Colon (tissue), 2 donors: ENCODE measurements at regions not wholly inside any gene's neighbourhood (a gene's known extent, or its start where the extent isn't known, plus 50 kb on each side); places are given as distances from the start of the nearest gene placed in this dataset.
"Not testable (repeated sequence)": the region's sequence is repeated elsewhere in the genome, so short reads cannot be mapped to it uniquely, and the experiment has no call there.

Source experiments
- FAIRE-seq: peaks from 2 replicates; lab custom pipeline; 2012; peaks lifted over from hg19 to GRCh38; lab: Jason Lieb, UNC
- donor health status: control.
- donor health status: control.

GRCh38 chr5:124620743-124621142 lies 125.7 kb downstream of the ZNF608 start:
- no peak for FAIRE-seq

GRCh38 chr5:124619121-124619520 lies 127.3 kb downstream of the ZNF608 start:
- FAIRE-seq: no peak

- FAIRE-seq: no peak
Measured at GRCh38 chr5:124617787-124618186, 128.7 kb downstream of the ZNF608 start.

GRCh38 chr5:124614836-124615385 lies 131.5 kb downstream of the ZNF608 start:
- no peak for FAIRE-seq

GRCh38 chr5:124614105-124614504 lies 132.3 kb downstream of the ZNF608 start:
- no peak for FAIRE-seq

- no peak for FAIRE-seq
Measured at GRCh38 chr5:124613273-124613953, 133.0 kb downstream of the ZNF608 start.

GRCh38 chr5:124612023-124612422 lies 134.4 kb downstream of the ZNF608 start:
- no peak for FAIRE-seq

- not testable (repeated sequence) for FAIRE-seq
Measured at GRCh38 chr5:124611262-124611661, 135.2 kb downstream of the ZNF608 start.

GRCh38 chr5:124609685-124610084 lies 136.8 kb downstream of the ZNF608 start:
- not testable (repeated sequence) for FAIRE-seq

GRCh38 chr5:124606543-124606942 lies 139.9 kb downstream of the ZNF608 start:
- FAIRE-seq: no peak

GRCh38 chr5:124606093-124606492 lies 140.3 kb downstream of the ZNF608 start:
- FAIRE-seq: no peak

GRCh38 chr5:124605541-124605940 lies 140.9 kb downstream of the ZNF608 start:
- FAIRE-seq: no peak

GRCh38 chr5:124604419-124604818 lies 142.0 kb downstream of the ZNF608 start:
- no peak for FAIRE-seq

GRCh38 chr5:124602925-124603650 lies 143.4 kb downstream of the ZNF608 start:
- no peak for FAIRE-seq

- peak; percentile 55 for FAIRE-seq
Measured at GRCh38 chr5:124599028-124599973, 147.1 kb downstream of the ZNF608 start.

GRCh38 chr5:124596595-124597421 lies 149.6 kb downstream of the ZNF608 start:
- FAIRE-seq: no peak

GRCh38 chr5:124593952-124594351 lies 152.5 kb downstream of the ZNF608 start:
- no peak for FAIRE-seq

- no peak for FAIRE-seq
Measured at GRCh38 chr5:124592891-124593290, 153.5 kb downstream of the ZNF608 start.

GRCh38 chr5:124591583-124591982 lies 154.9 kb downstream of the ZNF608 start:
- FAIRE-seq: no peak

- FAIRE-seq: no peak
Measured at GRCh38 chr5:124590686-124591085, 155.8 kb downstream of the ZNF608 start.

- no peak for FAIRE-seq
Measured at GRCh38 chr5:124587280-124587679, 159.2 kb downstream of the ZNF608 start.
